ENCODE measurements at regions not wholly inside any gene's neighbourhood (a gene's known extent, or its start where the extent isn't known, plus 50 kb on each side); places are given as distances from the start of the nearest gene placed in this dataset.

- peaks cover 44% of the 10 kb centered on the region for H3K4me1 Mint-ChIP-seq
- no peak overlapping the region for H3K4me3 Mint-ChIP-seq
- peak; percentile 7 for DNase-seq
- no peak for TF ChIP-seq CTCF (IDR thresholded peaks at IDR 0.05)
- no peaks in the 10 kb centered on the region for H3K9me3 Mint-ChIP-seq
- H3K27ac Mint-ChIP-seq, result peak overlapping the region; percentile 53
- peaks cover 2% of the 10 kb centered on the region for H3K27me3 Mint-ChIP-seq (ENCODE audit: low read depth, poor library complexity)
- H3K36me3 Mint-ChIP-seq (ENCODE audit: low read depth), result no peaks in the 10 kb centered on the region
Measured at GRCh38 chr6:87945181-87945580, 102.5 kb upstream of the SPACA1 start.

- peak; percentile 26 for DNase-seq
- Mint-ChIP-seq H3K27me3 (ENCODE audit: low read depth, poor library complexity) (peaks cover 2% of the 10 kb centered on the region), H3K4me1 (peaks cover 44% of the 10 kb centered on the region), H3K36me3 (ENCODE audit: low read depth) (no peaks in the 10 kb centered on the region), H3K27ac (peak overlapping the region; percentile 15), H3K9me3 (no peaks in the 10 kb centered on the region), H3K4me3 (no peak overlapping the region)
- no peak for TF ChIP-seq CTCF (IDR thresholded peaks at IDR 0.05)
Measured at GRCh38 chr6:87944541-87944954, 103.1 kb upstream of the SPACA1 start.

- TF ChIP-seq CTCF (IDR thresholded peaks at IDR 0.05), result no peak
- no peaks in the 10 kb centered on the region for H3K36me3 Mint-ChIP-seq (ENCODE audit: low read depth)
Measured at GRCh38 chr6:87943191-87943590, 104.5 kb upstream of the SPACA1 start.

GRCh38 chr6:87941556-87942358 lies 105.9 kb upstream of the SPACA1 start:
- H3K36me3 Mint-ChIP-seq (ENCODE audit: low read depth), result no peaks in the 10 kb centered on the region
- H3K4me3 Mint-ChIP-seq, result no peak overlapping the region
- no peaks in the 10 kb centered on the region for H3K9me3 Mint-ChIP-seq
- no peak overlapping the region for H3K27ac Mint-ChIP-seq
- peaks cover 2% of the 10 kb centered on the region for H3K27me3 Mint-ChIP-seq (ENCODE audit: low read depth, poor library complexity)
- peaks cover 40% of the 10 kb centered on the region for H3K4me1 Mint-ChIP-seq
- TF ChIP-seq CTCF (IDR thresholded peaks at IDR 0.05), result no peak
- DNase-seq, result no peak

More at GRCh38 chr6:87943191-87943590, 104.5 kb upstream of the SPACA1 start:
- Mint-ChIP-seq H3K27ac (no peak overlapping the region), H3K4me3 (no peak overlapping the region), H3K27me3 (ENCODE audit: low read depth, poor library complexity) (peaks cover 2% of the 10 kb centered on the region), H3K9me3 (no peaks in the 10 kb centered on the region), H3K4me1 (peaks cover 44% of the 10 kb centered on the region)
- no peak for DNase-seq

- no peak overlapping the region for H3K27ac Mint-ChIP-seq
Measured at GRCh38 chr6:87939776-87940175, 107.9 kb upstream of the SPACA1 start.

More at GRCh38 chr6:87939776-87940175, 107.9 kb upstream of the SPACA1 start:
- Mint-ChIP-seq H3K36me3 (ENCODE audit: low read depth) (no peaks in the 10 kb centered on the region), H3K4me1 (peaks cover 35% of the 10 kb centered on the region), H3K4me3 (no peak overlapping the region), H3K27me3 (ENCODE audit: low read depth, poor library complexity) (peaks cover 2% of the 10 kb centered on the region), H3K9me3 (no peaks in the 10 kb centered on the region)
- DNase-seq, result no peak
- no peak for TF ChIP-seq CTCF (IDR thresholded peaks at IDR 0.05)
